K562 (cell line): ENCODE measurements at regions not wholly inside any gene's neighbourhood (a gene's known extent, or its start where the extent isn't known, plus 50 kb on each side); places are given as distances from the start of the nearest gene placed in this dataset.

Experiments used
- ATAC-seq: fragments of 200-7000 bp; cut with Tn5 transposase; 3 replicates; pipeline ENCODE4 v1.9.1; 2020; ENCODE audit warnings: moderate library complexity
- BruUV-seq: library from RNA; stranded (reverse); fragments of 400-500 nt; replicated peaks from 2 replicates; lab custom pipeline; 2021; lab: Mats Ljungman, UMichigan
- CTCF ChIA-PET: fragments of 300-600 bp; formaldehyde crosslinking; extraction: SDS; loops from one replicate; lab custom pipeline; 2021; ENCODE audit warnings: low intra/inter-chr PET ratio; lab: Yijun Ruan, JAX
- POLR2A ChIA-PET: fragments of 300-600, 350-650 bp; sonication (Branson Sonifier 250); formaldehyde crosslinking; extraction: SDS; loops from one replicate; lab custom pipeline; 2021; ENCODE audit warnings: antibody characterized with exemption, inconsistent platforms; lab: Yijun Ruan, JAX
- DNase-seq, 4 experiments: peaks; one replicate each; pipeline versions ENCODE4 v3.0.0 to v3.0.0-alpha.2; 2011 to 2018; ENCODE audit warnings: low spot score in 3 of 4, mixed read lengths in 3 of 4; ENCODE audit errors: extremely low read depth in 1 of 4
- FAIRE-seq: peaks from 2 replicates; lab custom pipeline; 2011; peaks lifted over from hg19 to GRCh38; lab: Jason Lieb, UNC
- H2AFZ ChIP-seq: 2 replicates; pipeline ENCODE4 v1.6.0; 2011; ENCODE audit warnings: low read depth, low read length, control low read depth, inconsistent platforms
- H3K27ac ChIP-seq: fragments of 200-600 bp; 3 replicates; pipeline ENCODE4 v1.8.0; 2011; ENCODE audit warnings: low read depth, mild to moderate bottlenecking, control low read depth, inconsistent platforms, low read length, moderate library complexity, mixed read lengths; ENCODE audit errors: extremely low read depth
- H3K27me3 ChIP-seq, 2 experiments: fragments of 300-600 bp in 1 of 2; 2 replicates in 1 of 2; 3 replicates in 1 of 2; pipeline versions ENCODE4 v1.6.0 to v1.8.0; 2011; ENCODE audit warnings: inconsistent platforms in 2 of 2, low read length in 2 of 2, mild to moderate bottlenecking in 1 of 2, mixed read lengths in 1 of 2, moderate library complexity in 1 of 2; ENCODE audit not compliant: control insufficient read depth in 2 of 2, insufficient read depth in 2 of 2
- H3K36me3 ChIP-seq: fragments of 300-600 bp; 3 replicates; pipeline ENCODE4 v1.8.0; 2011; ENCODE audit warnings: mild to moderate bottlenecking, low read length, inconsistent platforms; ENCODE audit not compliant: control insufficient read depth, insufficient read depth
- H3K4me1 ChIP-seq, 2 experiments: fragments of 200-600 bp in 1 of 2; replicated peaks in 1 of 2; 2 replicates in 1 of 2; 3 replicates in 1 of 2; pipeline versions ENCODE4 v1.5.1 to v1.8.0; 2011; ENCODE audit warnings: inconsistent platforms in 2 of 2, low read length in 2 of 2, mild to moderate bottlenecking in 1 of 2, mixed read lengths in 1 of 2, moderate library complexity in 1 of 2; ENCODE audit not compliant: control insufficient read depth in 2 of 2, insufficient read depth in 2 of 2
- H3K4me2 ChIP-seq: 2 replicates; pipeline ENCODE4 v1.6.1; 2011; ENCODE audit warnings: low read length, control low read depth, inconsistent platforms, mixed read lengths; ENCODE audit not compliant: insufficient read depth
- H3K4me3 ChIP-seq: fragments of 200-600 bp; sonication (generic), shearing (Covaris generic); 2 replicates; pipeline ENCODE4 v1.5.1; 2016; ENCODE audit warnings: control low read depth, inconsistent platforms
- H3K79me2 ChIP-seq: fragments of 200-600 bp; 3 replicates; pipeline ENCODE4 v1.8.0; 2011; ENCODE audit warnings: low read length, inconsistent platforms; ENCODE audit not compliant: control insufficient read depth, insufficient read depth
- H3K9ac ChIP-seq, 2 experiments: 2 replicates each; pipeline versions ENCODE4 v1.6.0 to v1.6.1; 2011; ENCODE audit warnings: low read depth in 2 of 2, low read length in 2 of 2, control low read depth in 1 of 2, inconsistent platforms in 1 of 2, mild to moderate bottlenecking in 1 of 2, mixed read lengths in 1 of 2; ENCODE audit not compliant: insufficient read depth in 1 of 2
- H3K9me1 ChIP-seq: one replicate; pipeline ENCODE4 v1.6.0; 2011; ENCODE audit warnings: inconsistent platforms, mild to moderate bottlenecking, low read length, moderate library complexity; ENCODE audit not compliant: control insufficient read depth, insufficient read depth
- H3K9me3 ChIP-seq: replicated peaks from 2 replicates; pipeline ENCODE4 v1.5.1; 2011; ENCODE audit warnings: low read depth, low read length, inconsistent platforms; ENCODE audit not compliant: control insufficient read depth, insufficient read depth
- H4K20me1 ChIP-seq: replicated peaks from 2 replicates; pipeline ENCODE4 v1.6.1; 2011; ENCODE audit warnings: low read length, inconsistent platforms, mixed read lengths; ENCODE audit not compliant: control insufficient read depth, insufficient read depth
- ESRRB ChIP-seq: fragments of 250-450 bp; sonication (Bioruptor Pico); IDR thresholded peaks from 2 replicates; pipeline ENCODE4 v1.5.0; 2020; ENCODE audit warnings: mild to moderate bottlenecking, moderate library complexity, borderline replicate concordance
- HDAC8 ChIP-seq: fragments of 450-650 bp; IDR thresholded peaks from 2 replicates; pipeline ENCODE4 v1.6.1; 2016; ENCODE audit warnings: mild to moderate bottlenecking, missing genetic modification characterization, moderate library complexity, missing compliant biosample characterization
- RCOR1 ChIP-seq, 2 experiments: IDR thresholded peaks; 2 replicates each; pipeline ENCODE4 v1.6.1; 2012; ENCODE audit warnings: low read depth in 2 of 2, low read length in 2 of 2, borderline replicate concordance in 1 of 2, improper control_type of control experiment in 1 of 2
- SPI1 ChIP-seq: IDR thresholded peaks from 2 replicates; pipeline ENCODE4 v1.6.1; 2011; ENCODE audit warnings: low read depth, low read length, control low read depth, borderline replicate concordance
- TEAD2 ChIP-seq: fragments of 450-650 bp; IDR thresholded peaks from 2 replicates; pipeline ENCODE4 v1.6.1; 2016; ENCODE audit warnings: missing genetic modification characterization, control low read depth, missing compliant biosample characterization
- ZNF318 ChIP-seq, 2 experiments: fragments of 450-650 bp; IDR thresholded peaks; 2 replicates each; pipeline ENCODE4 v1.6.1; 2016; ENCODE audit warnings: mild to moderate bottlenecking in 2 of 2, borderline replicate concordance in 1 of 2, low read depth in 1 of 2, moderate library complexity in 1 of 2
- WGBS: fragments of 100-300 bp; shearing (Covaris generic); methylation state at CpG from one replicate; pipeline ENCODE4 v1.1.6; 2016; ENCODE audit warnings: low coverage, mixed read lengths; ENCODE audit not compliant: insufficient coverage; ENCODE audit errors: missing lambda C conversion rate; 5-methylcytosine and 5-hydroxymethylcytosine counted together
- in situ Hi-C: fragments of 300-500 bp; cut with MboI; formaldehyde crosslinking; loops from 4 replicates; pipeline ENCODE4 v1.15.0; 2018; ENCODE audit warnings: inconsistent platforms, mixed read lengths
- intact Hi-C: fragments of 100-400 bp; cut with micrococcal nuclease; formaldehyde crosslinking; loops from 2 replicates; pipeline ENCODE4 v1.14.2; 2022
- TF ChIP-seq, protein P1 (sequence below), 2 experiments: fragments of 450-650 bp; conservative IDR thresholded peaks; 2 replicates each; pipeline ENCODE4 v1.6.1; 2017; ENCODE audit warnings: mild to moderate bottlenecking in 2 of 2, moderate library complexity in 2 of 2
- TF ChIP-seq, protein P2 (sequence below): sonication (generic); formaldehyde crosslinking; IDR thresholded peaks from 2 replicates; pipeline ENCODE4 v1.4.0; 2020; ENCODE audit warnings: mild to moderate bottlenecking, missing genetic modification reagents

- in situ Hi-C loops, result no loop called here
- no peaks in the 10 kb centered on the region for H3K36me3 ChIP-seq
- H3K27me3 ChIP-seq, result peaks cover 0 to 33% of the 10 kb centered on the region in 2 experiments; a peak in 3 of 5 replicates
- no peak overlapping the region for H2AFZ ChIP-seq
- WGBS, result 0% methylated on average over 5 of the region's 10 CpGs
- no peak overlapping the region for H3K9ac ChIP-seq
- no TSS peak for BruUV-seq
- H3K4me1 ChIP-seq, result peaks cover 0 to 8% of the 10 kb centered on the region in 2 experiments; a peak in 2 of 5 replicates
- no peaks in the 10 kb centered on the region for H3K79me2 ChIP-seq
- CTCF ChIA-PET, result no interaction called here
- no peak for ATAC-seq
- H3K9me1 ChIP-seq, result no peaks in the 10 kb centered on the region
- FAIRE-seq, result no peak
- no peak for DNase-seq
- H3K27ac ChIP-seq, result no peak overlapping the region
- TF ChIP-seq SPI1 (no peak), TEAD2 (tag) (no peak), ZNF318 (IDR thresholded peaks at IDR 0.05; ENCODE audit: borderline replicate concordance in 1 of 2, low read depth in 1 of 2) (no peak), RCOR1 (IDR thresholded peaks at IDR 0.05; ENCODE audit: borderline replicate concordance in 1 of 2, low read depth in 2 of 2, low read length in 2 of 2) (no peak), ESRRB (no peak), HDAC8 (tag) (no peak)
- TF ChIP-seq, protein P1, sequence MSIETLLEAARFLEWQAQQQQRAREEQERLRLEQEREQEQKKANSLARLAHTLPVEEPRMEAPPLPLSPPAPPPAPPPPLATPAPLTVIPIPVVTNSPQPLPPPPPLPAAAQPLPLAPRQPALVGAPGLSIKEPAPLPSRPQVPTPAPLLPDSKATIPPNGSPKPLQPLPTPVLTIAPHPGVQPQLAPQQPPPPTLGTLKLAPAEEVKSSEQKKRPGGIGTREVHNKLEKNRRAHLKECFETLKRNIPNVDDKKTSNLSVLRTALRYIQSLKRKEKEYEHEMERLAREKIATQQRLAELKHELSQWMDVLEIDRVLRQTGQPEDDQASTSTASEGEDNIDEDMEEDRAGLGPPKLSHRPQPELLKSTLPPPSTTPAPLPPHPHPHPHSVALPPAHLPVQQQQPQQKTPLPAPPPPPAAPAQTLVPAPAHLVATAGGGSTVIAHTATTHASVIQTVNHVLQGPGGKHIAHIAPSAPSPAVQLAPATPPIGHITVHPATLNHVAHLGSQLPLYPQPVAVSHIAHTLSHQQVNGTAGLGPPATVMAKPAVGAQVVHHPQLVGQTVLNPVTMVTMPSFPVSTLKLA (conservative IDR thresholded peaks at IDR 0.05), result no peak
- TF ChIP-seq, protein P2, sequence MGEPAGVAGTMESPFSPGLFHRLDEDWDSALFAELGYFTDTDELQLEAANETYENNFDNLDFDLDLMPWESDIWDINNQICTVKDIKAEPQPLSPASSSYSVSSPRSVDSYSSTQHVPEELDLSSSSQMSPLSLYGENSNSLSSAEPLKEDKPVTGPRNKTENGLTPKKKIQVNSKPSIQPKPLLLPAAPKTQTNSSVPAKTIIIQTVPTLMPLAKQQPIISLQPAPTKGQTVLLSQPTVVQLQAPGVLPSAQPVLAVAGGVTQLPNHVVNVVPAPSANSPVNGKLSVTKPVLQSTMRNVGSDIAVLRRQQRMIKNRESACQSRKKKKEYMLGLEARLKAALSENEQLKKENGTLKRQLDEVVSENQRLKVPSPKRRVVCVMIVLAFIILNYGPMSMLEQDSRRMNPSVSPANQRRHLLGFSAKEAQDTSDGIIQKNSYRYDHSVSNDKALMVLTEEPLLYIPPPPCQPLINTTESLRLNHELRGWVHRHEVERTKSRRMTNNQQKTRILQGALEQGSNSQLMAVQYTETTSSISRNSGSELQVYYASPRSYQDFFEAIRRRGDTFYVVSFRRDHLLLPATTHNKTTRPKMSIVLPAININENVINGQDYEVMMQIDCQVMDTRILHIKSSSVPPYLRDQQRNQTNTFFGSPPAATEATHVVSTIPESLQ (CRISPR knock-in tag), result no peak
- TF ChIP-seq, all 486 proteins: peak for 0
- Histone ChIP-seq H3K9me3 (no peaks in the 10 kb centered on the region), H3K4me2 (no peak overlapping the region), H3K4me3 (no peak overlapping the region), H4K20me1 (0 out of 2 replicates have a peak, but pooled peaks cover 3% of the 10 kb centered on the region)
- intact Hi-C loops, result no loop called here
- POLR2A ChIA-PET, result interaction anchor here (0.6 kb wide), 1 partner anchor 93 kb away, joined by 3 read pairs; no protein-coding TSS in a partner anchor
These were observed 89.4 kb downstream of the PLXNA1 start for GRCh38 chr3:127072221-127072771.
